ENCODE measurements at regions not wholly inside any gene's neighbourhood (a gene's known extent, or its start where the extent isn't known, plus 50 kb on each side); places are given as distances from the start of the nearest gene placed in this dataset.

DNA sequence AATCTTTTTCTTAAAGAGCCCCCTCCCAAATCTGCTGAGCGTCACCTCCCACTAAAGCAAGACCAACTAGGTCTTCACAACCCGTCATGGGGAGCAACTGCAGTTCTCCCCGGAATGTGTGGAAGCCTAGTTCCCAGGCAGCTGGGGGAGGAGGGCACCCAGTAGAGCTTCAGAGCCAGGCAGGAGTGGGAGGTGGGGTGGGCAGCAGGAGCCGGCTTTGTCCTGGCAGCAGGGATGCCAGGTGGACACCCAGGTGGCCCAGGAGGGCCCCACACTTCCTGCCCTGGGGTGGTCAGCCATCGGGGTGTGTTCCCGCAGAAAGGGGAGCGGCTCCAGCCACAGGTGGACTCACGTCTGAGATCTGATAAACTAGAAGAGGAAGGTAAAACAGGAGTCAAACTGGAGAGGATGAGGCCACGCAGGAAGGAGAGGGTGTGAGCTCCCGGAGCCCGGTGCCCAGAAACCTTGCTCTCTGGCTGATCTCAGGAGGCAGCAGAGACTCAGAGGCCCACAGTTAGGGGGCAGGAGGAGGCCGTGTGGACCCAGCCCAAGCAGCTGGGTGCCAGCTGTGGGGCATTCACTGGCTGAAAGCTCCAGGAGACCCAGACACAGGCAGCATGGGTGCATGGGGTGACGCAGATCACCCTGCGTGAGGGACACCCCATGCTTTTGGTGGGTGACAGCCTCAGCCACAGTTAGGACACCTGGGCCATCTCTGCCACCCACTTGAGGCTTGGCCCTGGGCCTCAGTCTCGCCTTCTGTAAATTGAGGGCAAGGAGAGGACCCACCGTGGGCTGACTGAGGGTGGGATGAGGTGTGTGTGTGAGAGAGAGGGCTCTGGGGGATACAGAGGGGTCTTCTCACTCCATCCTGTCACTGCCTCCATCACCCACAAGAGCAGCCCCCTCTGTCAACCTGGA, 260.8 kb upstream of the TNRC6C start:
- TF ChIP-seq, protein P1, sequence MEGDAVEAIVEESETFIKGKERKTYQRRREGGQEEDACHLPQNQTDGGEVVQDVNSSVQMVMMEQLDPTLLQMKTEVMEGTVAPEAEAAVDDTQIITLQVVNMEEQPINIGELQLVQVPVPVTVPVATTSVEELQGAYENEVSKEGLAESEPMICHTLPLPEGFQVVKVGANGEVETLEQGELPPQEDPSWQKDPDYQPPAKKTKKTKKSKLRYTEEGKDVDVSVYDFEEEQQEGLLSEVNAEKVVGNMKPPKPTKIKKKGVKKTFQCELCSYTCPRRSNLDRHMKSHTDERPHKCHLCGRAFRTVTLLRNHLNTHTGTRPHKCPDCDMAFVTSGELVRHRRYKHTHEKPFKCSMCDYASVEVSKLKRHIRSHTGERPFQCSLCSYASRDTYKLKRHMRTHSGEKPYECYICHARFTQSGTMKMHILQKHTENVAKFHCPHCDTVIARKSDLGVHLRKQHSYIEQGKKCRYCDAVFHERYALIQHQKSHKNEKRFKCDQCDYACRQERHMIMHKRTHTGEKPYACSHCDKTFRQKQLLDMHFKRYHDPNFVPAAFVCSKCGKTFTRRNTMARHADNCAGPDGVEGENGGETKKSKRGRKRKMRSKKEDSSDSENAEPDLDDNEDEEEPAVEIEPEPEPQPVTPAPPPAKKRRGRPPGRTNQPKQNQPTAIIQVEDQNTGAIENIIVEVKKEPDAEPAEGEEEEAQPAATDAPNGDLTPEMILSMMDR (IDR thresholded peaks at IDR 0.05) = no peak
- no peak for TF ChIP-seq POLR2A (IDR thresholded peaks at IDR 0.05)
